ENCODE measurements at regions not wholly inside any gene's neighbourhood (a gene's known extent, or its start where the extent isn't known, plus 50 kb on each side); places are given as distances from the start of the nearest gene placed in this dataset.
A peak's percentile ranks its signal among the peaks of the same experiment; 100 is the strongest.

- Mint-ChIP-seq H3K9me3 (peaks cover 4% of the 10 kb centered on the region), H3K36me3 (ENCODE audit: low read depth) (no peaks in the 10 kb centered on the region), H3K27me3 (ENCODE audit: insufficient read depth) (peaks cover 37% of the 10 kb centered on the region), H3K4me1 (peaks cover 26% of the 10 kb centered on the region), H3K4me3 (no peak overlapping the region), H3K27ac (no peak overlapping the region)
- Histone ChIP-seq H3K27ac (ENCODE audit: low read depth, low read length) (no peak overlapping the region), H3K27me3 (ENCODE audit: control insufficient read depth, insufficient read depth, low read length, poor library complexity, severe bottlenecking) (peaks cover 50% of the 10 kb centered on the region), H3K36me3 (ENCODE audit: control insufficient read depth, insufficient read depth, low read length) (no peaks in the 10 kb centered on the region), H3K4me3 (ENCODE audit: low read length) (no peak overlapping the region), H3K9me3 (ENCODE audit: control insufficient read depth, low read length) (peaks cover 23% of the 10 kb centered on the region), H3K9ac (ENCODE audit: extremely low read depth, low read length, poor library complexity, severe bottlenecking) (no peak overlapping the region), H3K4me1 (ENCODE audit: control insufficient read depth, insufficient read depth, low read length) (no peaks in the 10 kb centered on the region)
- no peak for DNase-seq
- TF ChIP-seq CTCF (conservative IDR thresholded peaks at IDR 0.05) = no peak
- 94 to 100% methylated on average over 2 to 4 of the region's 4 CpGs for WGBS, 2 experiments (ENCODE audit: insufficient coverage in 1 of 2, insufficient read length in 1 of 2)
These were observed 656.3 kb upstream of the ZNF608 start for GRCh38 chr5:125402787-125403186.

- peaks cover 23% of the 10 kb centered on the region for H3K4me1 Mint-ChIP-seq
- H3K9me3 Mint-ChIP-seq = peaks cover 4% of the 10 kb centered on the region
- Histone ChIP-seq H3K4me3 (ENCODE audit: low read length) (no peak overlapping the region), H3K27me3 (ENCODE audit: control insufficient read depth, insufficient read depth, low read length, poor library complexity, severe bottlenecking) (peaks cover 50% of the 10 kb centered on the region), H3K36me3 (ENCODE audit: control insufficient read depth, insufficient read depth, low read length) (no peaks in the 10 kb centered on the region), H3K9me3 (ENCODE audit: control insufficient read depth, low read length) (peaks cover 23% of the 10 kb centered on the region), H3K9ac (ENCODE audit: extremely low read depth, low read length, poor library complexity, severe bottlenecking) (no peak overlapping the region), H3K4me1 (ENCODE audit: control insufficient read depth, insufficient read depth, low read length) (no peaks in the 10 kb centered on the region), H3K27ac (ENCODE audit: low read depth, low read length) (no peak overlapping the region)
- DNase-seq = no peak
- H3K27ac Mint-ChIP-seq = no peak overlapping the region
- peaks cover 40% of the 10 kb centered on the region for H3K27me3 Mint-ChIP-seq (ENCODE audit: insufficient read depth)
- 83 to 86% methylated on average over 5 of the region's 5 CpGs for WGBS, 2 experiments (ENCODE audit: insufficient coverage in 1 of 2, insufficient read length in 1 of 2)
- TF ChIP-seq CTCF (conservative IDR thresholded peaks at IDR 0.05) = no peak
- no peaks in the 10 kb centered on the region for H3K36me3 Mint-ChIP-seq (ENCODE audit: low read depth)
- no peak overlapping the region for H3K4me3 Mint-ChIP-seq
These were observed 657.6 kb upstream of the ZNF608 start for GRCh38 chr5:125404056-125404455.

- Mint-ChIP-seq H3K9me3 (peaks cover 4% of the 10 kb centered on the region), H3K27ac (no peak overlapping the region), H3K4me3 (no peak overlapping the region), H3K27me3 (ENCODE audit: insufficient read depth) (peaks cover 32% of the 10 kb centered on the region), H3K4me1 (peaks cover 52% of the 10 kb centered on the region), H3K36me3 (ENCODE audit: low read depth) (no peaks in the 10 kb centered on the region)
- no peak for TF ChIP-seq CTCF (conservative IDR thresholded peaks at IDR 0.05)
- peaks cover 41% of the 10 kb centered on the region for H3K27me3 ChIP-seq (ENCODE audit: control insufficient read depth, insufficient read depth, low read length, poor library complexity, severe bottlenecking)
- H3K9me3 ChIP-seq (ENCODE audit: control insufficient read depth, low read length) = peaks cover 23% of the 10 kb centered on the region
- no peak overlapping the region for H3K9ac ChIP-seq (ENCODE audit: extremely low read depth, low read length, poor library complexity, severe bottlenecking)
- H3K4me3 ChIP-seq (ENCODE audit: low read length) = no peak overlapping the region
- H3K4me1 ChIP-seq (ENCODE audit: control insufficient read depth, insufficient read depth, low read length) = peaks cover 16% of the 10 kb centered on the region
- no peak for DNase-seq
- peak overlapping the region; percentile 98 for H3K27ac ChIP-seq (ENCODE audit: low read depth, low read length)
- H3K36me3 ChIP-seq (ENCODE audit: control insufficient read depth, insufficient read depth, low read length) = no peaks in the 10 kb centered on the region
- 69 to 83% methylated on average over 2 to 4 of the region's 4 CpGs for whole genome bisulfite sequencing, 2 experiments (ENCODE audit: insufficient coverage in 1 of 2, insufficient read length in 1 of 2)
These were observed 662.2 kb upstream of the ZNF608 start for GRCh38 chr5:125408448-125409233.
